PC-3 (cell line): ENCODE measurements at regions not wholly inside any gene's neighbourhood (a gene's known extent, or its start where the extent isn't known, plus 50 kb on each side); places are given as distances from the start of the nearest gene placed in this dataset.

ENCODE experiments used
- ATAC-seq: fragments of 200-7000 bp; cut with Tn5 transposase; 2 replicates; pipeline ENCODE4 v1.9.1; 2020; ENCODE audit warnings: mild to moderate bottlenecking, moderate library complexity
- BruUV-seq: library from RNA; stranded (reverse); fragments of 400-500 nt; replicated peaks from 2 replicates; lab custom pipeline; 2021; lab: Mats Ljungman, UMichigan
- CTCF ChIA-PET: fragments of 300-600 bp; sonication (Branson Sonifier 250); formaldehyde crosslinking; loops from one replicate; lab custom pipeline; 2022; ENCODE audit warnings: antibody characterized with exemption; lab: Charles Lee
- POLR2A ChIA-PET: fragments of 300-600 bp; sonication (Branson Sonifier 250); formaldehyde crosslinking; loops from one replicate; lab custom pipeline; 2022; ENCODE audit warnings: antibody characterized with exemption; ENCODE audit not compliant: unreplicated experiment; lab: Charles Lee
- DNase-seq: peaks from one replicate; pipeline ENCODE4 v3.0.0-alpha.2; 2015
- H2AFZ ChIP-seq: fragments of 300-600 bp; sonication (generic); 2 replicates; pipeline ENCODE4 v1.6.0; 2016; ENCODE audit warnings: antibody characterized with exemption, low read length
- H3F3A ChIP-seq: fragments of 300-600 bp; sonication (generic); one replicate; pipeline ENCODE4 v1.6.0; 2017; ENCODE audit warnings: antibody characterized with exemption, low read length, control low read depth, mild to moderate bottlenecking; ENCODE audit not compliant: unreplicated experiment
- H3K27ac ChIP-seq: fragments of 300-600 bp; sonication (generic); 2 replicates; pipeline ENCODE4 v1.5.1; 2016; ENCODE audit warnings: mild to moderate bottlenecking, low read length
- H3K27me3 ChIP-seq: fragments of 300-600 bp; sonication (generic); 2 replicates; pipeline ENCODE4 v1.6.1; 2016; ENCODE audit warnings: low read length, mixed read lengths
- H3K36me3 ChIP-seq: fragments of 300-600 bp; sonication (generic); 2 replicates; pipeline ENCODE4 v1.6.1; 2016; ENCODE audit warnings: low read depth, mixed run types, low read length, mixed read lengths
- H3K4me1 ChIP-seq: fragments of 300-600 bp; sonication (generic); 2 replicates; pipeline ENCODE4 v1.5.1; 2016; ENCODE audit warnings: low read length; ENCODE audit not compliant: insufficient read depth
- H3K4me2 ChIP-seq: fragments of 300-600 bp; sonication (generic); 2 replicates; pipeline ENCODE4 v1.6.0; 2016; ENCODE audit warnings: low read length
- H3K4me3 ChIP-seq: fragments of 300-600 bp; sonication (generic); 2 replicates; pipeline ENCODE4 v1.5.1; 2016; ENCODE audit warnings: mild to moderate bottlenecking, low read length, mixed read lengths
- H3K79me2 ChIP-seq: fragments of 300-600 bp; sonication (generic); 2 replicates; pipeline ENCODE4 v1.6.1; 2017; ENCODE audit warnings: low read length, mixed read lengths
- H3K9ac ChIP-seq: fragments of 300-600 bp; sonication (generic); 2 replicates; pipeline ENCODE4 v1.6.0; 2016; ENCODE audit warnings: mild to moderate bottlenecking, low read length
- H3K9me2 ChIP-seq: fragments of 300-600 bp; sonication (generic); replicated peaks from 2 replicates; pipeline ENCODE4 v1.6.1; 2016; ENCODE audit warnings: mixed run types, low read length, mixed read lengths
- H3K9me3 ChIP-seq: fragments of 300-600 bp; sonication (generic); 2 replicates; pipeline ENCODE4 v1.6.1; 2016; ENCODE audit warnings: low read length, mixed read lengths
- H4K20me1 ChIP-seq: fragments of 300-600 bp; sonication (generic); 2 replicates; pipeline ENCODE4 v1.6.1; 2016; ENCODE audit warnings: low read length, mixed read lengths
- CTCF ChIP-seq: fragments of 300-600 bp; sonication (generic); conservative IDR thresholded peaks from 2 replicates; pipeline ENCODE4 v1.5.1; 2017; ENCODE audit warnings: antibody characterized with exemption, low read depth, mild to moderate bottlenecking, low read length
- EZH2 ChIP-seq: fragments of 300-600 bp; sonication (generic); IDR thresholded peaks from one replicate; pipeline ENCODE4 v1.6.1; 2017; ENCODE audit warnings: antibody characterized with exemption, mild to moderate bottlenecking, low read length; ENCODE audit not compliant: unreplicated experiment
- EZH2phosphoT487 ChIP-seq: fragments of 300-600 bp; sonication (generic); IDR thresholded peaks from 2 replicates; pipeline ENCODE4 v1.6.1; 2018; ENCODE audit warnings: mild to moderate bottlenecking, antibody characterized with exemption, low read length, borderline replicate concordance
- intact Hi-C: fragments of 100-400 bp; cut with micrococcal nuclease; formaldehyde crosslinking; loops from 2 replicates; pipeline ENCODE4 v1.9.0; 2023

GRCh38 chr14:37864128-37864527, 268.7 kb downstream of the TTC6 start:
- POLR2A ChIA-PET: no interaction called here
- ATAC-seq (no peak), DNase-seq (no peak)
- no TSS peak for BruUV-seq
- no peaks in the 10 kb centered on the region for H3K9me2 ChIP-seq
- peaks cover 9% of the 10 kb centered on the region; the same call in 1 of the 2 replicates for H3K4me1 ChIP-seq
- TF ChIP-seq EZH2 (no peak), CTCF (no peak), EZH2phosphoT487 (no peak)
- no peaks in the 10 kb centered on the region for H4K20me1 ChIP-seq
- no peak overlapping the region for H3K4me3 ChIP-seq
- no peaks in the 10 kb centered on the region for H3K9me3 ChIP-seq
- intact Hi-C loops: no loop called here
- H3K36me3 ChIP-seq: no peaks in the 10 kb centered on the region
- H3K4me2 ChIP-seq: no peak overlapping the region
- H3K27ac ChIP-seq: no peak overlapping the region
- H3K79me2 ChIP-seq: no peaks in the 10 kb centered on the region
- no peak overlapping the region for H3K9ac ChIP-seq
- H3F3A ChIP-seq: no peaks in the 10 kb centered on the region
- CTCF ChIA-PET: no interaction called here
- H3K27me3 ChIP-seq: no peaks in the 10 kb centered on the region
- no peak overlapping the region for H2AFZ ChIP-seq

- ChIA-PET POLR2A (interaction anchor here (0.6 kb wide), 2 partner anchors 10 to 19 kb away, joined by 3 read pairs; no protein-coding TSS in a partner anchor), CTCF (interaction anchor here (0.5 kb wide), 1 partner anchor 156 kb away, joined by 11 read pairs; no protein-coding TSS in a partner anchor)
- intact Hi-C loops: no loop called here
- H3K27me3 ChIP-seq: no peaks in the 10 kb centered on the region
- H3K79me2 ChIP-seq: no peaks in the 10 kb centered on the region
- H3K4me3 ChIP-seq: no peak overlapping the region
- H3K9me2 ChIP-seq: no peaks in the 10 kb centered on the region
- no peaks in the 10 kb centered on the region for H3F3A ChIP-seq
- no peaks in the 10 kb centered on the region for H4K20me1 ChIP-seq
- DNase-seq: peak; percentile 62
- ATAC-seq: peak; percentile 95
- no peaks in the 10 kb centered on the region for H3K36me3 ChIP-seq
- no peak for TF ChIP-seq EZH2
- no peak for TF ChIP-seq CTCF
- no peak for TF ChIP-seq EZH2phosphoT487
- BruUV-seq: no TSS peak
- H3K4me1 ChIP-seq: peaks cover 14% of the 10 kb centered on the region; the same call in 1 of the 2 replicates
- H3K27ac ChIP-seq: no peak overlapping the region
- no peak overlapping the region for H3K9ac ChIP-seq
- H2AFZ ChIP-seq: no peak overlapping the region
- H3K9me3 ChIP-seq: no peaks in the 10 kb centered on the region
- H3K4me2 ChIP-seq: peak overlapping the region; percentile 11; the same call in 1 of the 2 replicates
Observed at GRCh38 chr14:37864861-37865718, 269.7 kb downstream of the TTC6 start.
